ENCODE measurements at regions not wholly inside any gene's neighbourhood (a gene's known extent, or its start where the extent isn't known, plus 50 kb on each side); places are given as distances from the start of the nearest gene placed in this dataset.
"Not testable (repeated sequence)": the region's sequence is repeated elsewhere in the genome, so short reads cannot be mapped to it uniquely, and the experiment has no call there.

DNA sequence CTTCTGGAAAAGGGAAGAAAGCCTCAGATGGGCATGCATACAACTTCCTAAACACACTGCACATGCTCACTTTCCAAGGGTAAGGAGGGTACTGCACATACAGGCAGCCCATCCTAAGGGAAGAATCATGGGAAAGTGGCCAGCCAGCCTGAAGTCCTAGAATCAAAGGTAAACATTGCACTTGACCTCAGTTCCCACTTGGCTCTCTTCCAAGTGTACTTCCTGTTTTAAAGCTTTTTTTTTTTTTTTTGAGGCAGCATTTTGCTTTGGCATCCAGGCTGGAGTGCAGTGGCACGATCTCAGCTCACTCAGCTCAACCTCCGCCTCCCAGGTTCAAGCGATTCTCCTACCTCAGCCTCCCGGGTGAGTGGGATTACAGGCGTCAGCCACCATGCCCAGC is 225.3 kb upstream of the EPHA7 start:
- H3K27ac ChIP-seq, result no peak overlapping the region
- no peak overlapping the region for H3K4me3 ChIP-seq

DNA sequence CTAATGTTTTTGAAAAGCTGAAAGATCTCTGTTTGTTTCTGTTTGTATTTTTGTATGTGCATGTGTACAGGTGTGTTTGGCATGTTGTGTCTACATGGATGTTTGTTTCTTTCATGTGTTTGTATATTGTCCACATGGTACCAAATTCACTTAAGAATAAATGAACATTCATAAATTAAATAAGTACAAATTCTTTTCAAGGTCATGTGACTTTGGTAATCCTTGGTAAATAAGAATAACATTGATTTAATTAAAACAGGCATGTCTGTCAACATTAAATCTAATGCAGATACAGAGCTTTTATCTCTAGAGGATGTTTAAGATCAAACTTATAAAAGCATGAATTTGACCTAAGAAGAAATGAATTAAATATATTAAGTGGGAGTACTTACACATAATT is 219.8 kb upstream of the EPHA7 start:
- H3K27ac ChIP-seq, result no peak overlapping the region
- H3K4me3 ChIP-seq, result no peak overlapping the region

DNA sequence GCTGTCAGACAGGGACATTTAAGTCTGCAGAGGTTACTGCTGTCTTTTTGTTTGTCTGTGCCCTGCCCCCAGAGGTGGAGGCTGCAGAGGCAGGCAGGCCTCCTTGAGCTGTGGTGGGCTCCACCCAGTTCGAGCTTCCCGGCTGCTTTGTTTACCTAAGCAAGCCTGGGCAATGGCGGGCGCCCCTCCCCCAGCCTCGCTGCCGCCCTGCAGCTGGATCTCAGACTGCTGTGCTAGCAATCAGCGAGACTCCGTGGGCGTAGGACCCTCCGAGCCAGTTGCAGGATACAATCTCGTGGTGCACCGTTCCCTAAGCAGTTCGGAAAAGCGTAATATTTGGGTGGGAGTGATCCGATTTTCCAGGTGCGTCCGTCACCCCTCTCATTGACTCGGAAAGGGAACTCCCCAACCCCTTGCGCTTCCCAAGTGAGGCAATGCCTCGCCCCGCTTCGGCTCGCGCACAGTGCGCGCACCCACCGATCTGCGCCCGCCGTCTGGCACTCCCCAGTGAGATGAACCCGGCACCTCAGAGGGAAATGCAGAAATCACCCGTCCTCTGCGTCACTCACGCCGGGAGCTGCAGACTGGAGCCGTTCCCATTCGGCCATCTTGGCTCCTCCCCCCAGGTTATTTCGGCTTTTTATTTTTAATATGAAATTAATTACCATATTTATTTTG is 217.8 kb upstream of the EPHA7 start:
- not testable (repeated sequence) for H3K27ac ChIP-seq, H3K4me3 ChIP-seq

DNA sequence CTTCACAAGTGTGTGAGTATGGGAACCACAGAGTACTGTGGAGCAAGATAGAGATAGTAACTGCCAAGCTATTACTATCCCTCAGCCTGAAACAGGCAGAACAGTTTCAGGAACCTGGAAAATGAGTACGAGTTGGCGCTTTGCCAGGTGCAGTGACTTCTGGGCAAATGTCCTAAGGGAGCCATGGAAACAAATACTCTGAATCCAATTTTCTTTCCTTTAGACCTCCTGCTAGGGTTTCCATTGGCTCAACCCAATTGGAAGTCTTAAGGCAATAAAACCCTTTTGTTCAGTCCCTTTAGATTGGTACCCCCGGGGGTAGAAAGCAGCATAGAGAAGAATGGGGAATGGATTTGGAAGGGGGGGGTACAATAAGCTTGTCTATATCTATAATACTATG is 205.0 kb upstream of the EPHA7 start:
- Histone ChIP-seq H3K27ac (no peak overlapping the region), H3K4me3 (no peak overlapping the region)

DNA sequence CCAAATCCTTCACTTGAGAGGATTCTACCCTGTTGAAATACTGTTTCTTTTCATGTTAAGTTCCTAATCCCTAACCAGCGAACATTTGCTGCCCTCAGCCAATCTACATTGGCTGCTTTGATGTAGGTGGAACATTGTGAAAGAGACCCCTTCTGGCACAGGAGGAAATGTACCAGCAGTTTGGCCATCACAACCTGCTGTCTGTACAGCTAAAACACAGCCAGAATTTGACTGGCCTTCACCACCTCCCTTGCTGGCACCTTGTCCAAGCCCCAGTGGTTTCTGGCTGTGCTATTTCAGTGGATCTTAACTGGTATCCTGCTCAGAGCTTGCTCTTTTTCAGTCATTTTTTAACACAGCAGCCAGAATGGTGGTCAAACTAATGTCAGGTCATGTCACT is 202.1 kb upstream of the EPHA7 start:
- H3K27ac ChIP-seq, result no peak overlapping the region

GRCh38 chr6:93604951-93605350 is 185.6 kb upstream of the EPHA7 start:
- no peak overlapping the region for H3K27ac ChIP-seq
- H3K4me3 ChIP-seq, result no peak overlapping the region

More for the DNA sequence above, 202.1 kb upstream of the EPHA7 start:
- H3K4me3 ChIP-seq, result no peak overlapping the region

- Histone ChIP-seq H3K27ac (no peak overlapping the region), H3K4me3 (no peak overlapping the region)
These were observed 173.1 kb upstream of the EPHA7 start for GRCh38 chr6:93592417-93592816.

- H3K4me3 ChIP-seq, result no peak overlapping the region
These were observed 166.9 kb upstream of the EPHA7 start for GRCh38 chr6:93586306-93586705.

GRCh38 chr6:93584300-93584699 is 164.9 kb upstream of the EPHA7 start:
- no peak overlapping the region for H3K27ac ChIP-seq
- H3K4me3 ChIP-seq, result no peak overlapping the region

More at GRCh38 chr6:93586306-93586705, 166.9 kb upstream of the EPHA7 start:
- H3K27ac ChIP-seq, result no peak overlapping the region

DNA sequence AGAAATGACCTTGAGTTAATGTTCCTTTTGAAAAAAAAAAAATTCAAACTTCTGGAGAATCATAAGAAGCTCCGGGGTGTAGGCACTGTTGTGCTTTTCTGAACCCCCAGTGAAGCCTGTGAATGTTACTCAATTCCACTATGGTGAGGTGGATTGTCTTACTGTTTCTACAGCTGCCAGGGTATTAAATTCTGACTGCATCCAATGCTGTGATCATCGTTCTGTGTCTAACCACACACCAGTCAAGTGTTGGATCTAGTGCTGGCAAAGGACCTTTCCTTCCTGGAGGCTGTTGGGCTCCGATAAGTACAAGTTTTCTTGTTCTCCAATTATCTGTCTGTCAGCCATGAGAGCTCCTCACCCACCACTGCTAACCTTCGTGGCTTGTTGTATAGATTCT is 162.0 kb upstream of the EPHA7 start:
- Histone ChIP-seq H3K4me3 (no peak overlapping the region), H3K27ac (no peak overlapping the region)

DNA sequence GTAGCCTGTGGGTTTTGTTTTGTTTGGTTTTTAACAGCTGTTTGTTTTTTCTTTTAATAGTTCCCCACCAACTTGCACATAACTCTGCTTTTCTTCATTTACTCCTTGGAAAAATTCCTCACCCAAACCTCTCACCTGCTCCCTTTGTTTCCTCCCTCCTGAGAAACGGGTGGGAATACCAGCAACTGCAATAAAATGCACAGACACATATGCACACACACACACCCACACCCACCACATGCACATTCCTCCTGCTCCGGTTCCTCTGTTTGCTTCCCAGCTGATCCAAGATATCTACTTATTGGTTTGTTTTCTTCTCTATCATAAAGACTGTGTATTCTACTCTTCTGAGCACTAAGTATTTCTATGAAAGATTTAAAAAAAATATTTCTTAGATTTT is 161.1 kb upstream of the EPHA7 start:
- H3K27ac ChIP-seq, result no peak overlapping the region

DNA sequence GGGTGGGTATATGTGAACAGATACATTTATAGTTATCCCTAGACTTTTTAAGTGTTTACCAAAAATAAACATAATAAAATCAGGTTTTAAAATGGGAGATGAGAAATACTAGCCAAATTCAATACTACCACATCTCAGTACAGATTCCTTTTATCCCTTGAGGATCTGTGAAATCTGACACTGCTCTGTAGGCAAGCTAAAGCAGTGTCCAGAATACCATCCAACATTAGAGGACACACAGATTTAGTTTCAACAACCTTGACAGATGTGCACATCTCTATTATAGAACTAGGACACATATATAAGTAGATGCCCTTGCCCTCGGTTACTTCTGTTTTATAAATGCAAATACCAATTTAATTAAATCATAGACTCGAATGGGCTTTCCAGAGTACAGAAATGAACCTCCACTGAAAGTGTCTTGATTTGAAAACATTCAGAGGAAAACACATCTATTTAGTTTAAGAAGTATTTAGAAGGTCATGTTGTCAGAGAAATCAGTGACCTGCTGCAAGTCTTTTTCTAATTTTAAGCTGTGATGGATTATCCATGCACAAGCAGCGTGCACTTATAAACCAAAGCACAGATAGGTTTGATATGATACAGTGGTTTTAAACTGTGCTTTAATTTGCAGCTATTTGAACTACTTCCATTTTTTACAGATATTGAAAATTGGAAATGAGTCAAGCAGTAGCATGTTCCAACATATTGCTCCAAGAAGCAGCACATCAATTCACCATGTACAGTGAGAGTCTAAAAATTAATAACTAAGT is 156.3 kb upstream of the EPHA7 start:
- H3K4me3 ChIP-seq, result no peak overlapping the region

More for the DNA sequence above, 161.1 kb upstream of the EPHA7 start:
- no peak overlapping the region for H3K4me3 ChIP-seq

DNA sequence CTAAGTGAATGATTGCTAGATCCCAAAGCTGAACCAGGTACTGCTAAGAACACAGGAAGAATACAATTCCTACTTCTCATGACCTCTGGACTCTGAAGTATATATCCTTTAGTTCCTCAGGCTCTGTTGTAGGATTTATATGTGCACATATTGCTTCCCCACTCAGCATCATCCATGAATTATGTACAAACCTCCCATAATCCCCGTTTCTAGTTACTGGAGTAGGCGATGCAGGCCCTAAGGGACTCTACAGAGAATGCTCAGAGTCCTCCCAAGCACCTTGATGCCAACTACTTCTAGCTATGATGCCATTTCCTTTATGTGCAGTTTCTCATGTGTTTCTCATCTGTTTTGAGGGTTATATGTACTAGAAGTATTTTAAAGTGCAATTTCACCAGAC is 154.9 kb upstream of the EPHA7 start:
- H3K4me3 ChIP-seq, result no peak overlapping the region
- no peak overlapping the region for H3K27ac ChIP-seq

More for the DNA sequence above, 156.3 kb upstream of the EPHA7 start:
- no peak overlapping the region for H3K27ac ChIP-seq

- Histone ChIP-seq H3K27ac (no peak overlapping the region), H3K4me3 (no peak overlapping the region)
These were observed 152.0 kb upstream of the EPHA7 start for GRCh38 chr6:93571346-93571745.

GRCh38 chr6:93568169-93568568 is 148.8 kb upstream of the EPHA7 start:
- H3K27ac ChIP-seq, result no peak overlapping the region
- H3K4me3 ChIP-seq, result no peak overlapping the region

- H3K4me3 ChIP-seq, result no peak overlapping the region
- no peak overlapping the region for H3K27ac ChIP-seq
These were observed 147.8 kb upstream of the EPHA7 start for GRCh38 chr6:93567164-93567563.

- no peak overlapping the region for H3K4me3 ChIP-seq
- H3K27ac ChIP-seq, result no peak overlapping the region
These were observed 146.9 kb upstream of the EPHA7 start for GRCh38 chr6:93566285-93566684.

GRCh38 chr6:93562582-93562981 is 143.2 kb upstream of the EPHA7 start:
- Histone ChIP-seq H3K4me3 (no peak overlapping the region), H3K27ac (no peak overlapping the region)

GRCh38 chr6:93555292-93555691 is 135.9 kb upstream of the EPHA7 start:
- Histone ChIP-seq H3K27ac (no peak overlapping the region), H3K4me3 (no peak overlapping the region)

DNA sequence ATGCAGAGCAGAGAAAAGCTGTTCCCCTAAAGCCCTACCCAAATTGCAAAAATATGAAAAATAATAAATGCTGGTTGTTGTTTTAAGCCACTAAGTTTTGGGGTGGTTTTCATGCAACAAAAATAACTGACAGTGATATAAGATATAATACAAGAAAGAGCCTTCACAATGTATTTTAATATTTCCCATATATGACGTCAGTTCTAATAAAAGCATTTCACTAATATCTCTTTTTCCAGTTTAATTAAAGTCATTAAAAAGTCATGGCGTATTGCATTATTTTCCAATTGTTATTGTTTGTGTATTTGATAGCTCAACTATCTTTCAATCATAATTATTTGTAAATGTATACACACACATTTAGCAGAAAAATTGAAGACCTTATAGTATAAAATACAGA is 134.7 kb upstream of the EPHA7 start:
- Histone ChIP-seq H3K4me3 (no peak overlapping the region), H3K27ac (no peak overlapping the region)

- no peak overlapping the region for H3K4me3 ChIP-seq
- no peak overlapping the region for H3K27ac ChIP-seq
These were observed 131.4 kb upstream of the EPHA7 start for GRCh38 chr6:93550551-93551276.
